22Rv1 (cell line): ENCODE measurements at regions not wholly inside any gene's neighbourhood (a gene's known extent, or its start where the extent isn't known, plus 50 kb on each side); places are given as distances from the start of the nearest gene placed in this dataset.

ENCODE experiments used
- H3K27ac ChIP-seq: fragments of 450-650 bp; 2 replicates; pipeline ENCODE4 v1.5.1; 2017
- ZFX ChIP-seq: fragments of 450-650 bp; IDR thresholded peaks from 2 replicates; pipeline ENCODE4 v1.6.1; 2017; ENCODE audit warnings: antibody characterized with exemption, borderline replicate concordance
- TF ChIP-seq, protein P1 (sequence below): fragments of 450-650 bp; IDR thresholded peaks from 2 replicates; pipeline ENCODE4 v1.5.1; 2017; ENCODE audit warnings: mild to moderate bottlenecking

DNA sequence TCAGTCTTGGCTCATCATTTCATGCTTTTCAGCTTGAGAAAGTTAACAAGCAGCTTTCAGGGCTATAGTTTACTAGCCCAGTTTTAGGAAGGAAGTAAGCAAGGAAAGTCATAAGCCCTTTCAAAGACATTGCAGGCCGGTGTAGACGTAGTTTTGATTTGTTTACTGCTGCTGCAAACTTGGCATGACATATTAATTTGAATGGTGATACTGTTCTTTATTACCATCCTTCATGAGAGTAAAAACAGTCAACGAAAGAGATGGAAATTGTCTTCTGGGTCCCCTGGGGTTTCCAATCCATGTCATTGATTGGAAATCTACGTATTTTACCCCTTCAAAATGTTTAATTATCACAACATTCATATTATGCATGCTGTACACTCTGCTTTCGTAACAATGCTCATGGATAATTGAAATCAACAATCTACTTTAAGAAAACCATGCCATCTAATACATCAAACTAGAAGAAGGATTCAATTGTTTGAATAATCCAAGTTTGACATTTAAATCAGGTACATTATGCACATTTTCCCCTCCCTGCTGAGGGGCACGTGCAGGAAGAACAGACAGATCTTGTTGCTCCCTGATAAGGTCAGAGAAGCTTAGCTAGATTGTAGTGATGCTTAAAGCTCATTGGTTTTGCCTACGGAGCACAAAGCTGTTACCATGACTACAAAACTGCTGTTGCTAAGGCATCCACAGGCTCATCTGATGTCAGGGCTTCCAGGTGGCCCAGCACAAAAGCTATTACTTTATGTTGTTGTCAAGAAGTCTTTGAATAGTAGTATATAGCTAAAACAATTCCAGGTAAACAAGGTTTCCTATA lies 139.9 kb upstream of the PRLR start:
- H3K27ac ChIP-seq, result no peak overlapping the region
- no peak for TF ChIP-seq ZFX
- TF ChIP-seq, protein P1, sequence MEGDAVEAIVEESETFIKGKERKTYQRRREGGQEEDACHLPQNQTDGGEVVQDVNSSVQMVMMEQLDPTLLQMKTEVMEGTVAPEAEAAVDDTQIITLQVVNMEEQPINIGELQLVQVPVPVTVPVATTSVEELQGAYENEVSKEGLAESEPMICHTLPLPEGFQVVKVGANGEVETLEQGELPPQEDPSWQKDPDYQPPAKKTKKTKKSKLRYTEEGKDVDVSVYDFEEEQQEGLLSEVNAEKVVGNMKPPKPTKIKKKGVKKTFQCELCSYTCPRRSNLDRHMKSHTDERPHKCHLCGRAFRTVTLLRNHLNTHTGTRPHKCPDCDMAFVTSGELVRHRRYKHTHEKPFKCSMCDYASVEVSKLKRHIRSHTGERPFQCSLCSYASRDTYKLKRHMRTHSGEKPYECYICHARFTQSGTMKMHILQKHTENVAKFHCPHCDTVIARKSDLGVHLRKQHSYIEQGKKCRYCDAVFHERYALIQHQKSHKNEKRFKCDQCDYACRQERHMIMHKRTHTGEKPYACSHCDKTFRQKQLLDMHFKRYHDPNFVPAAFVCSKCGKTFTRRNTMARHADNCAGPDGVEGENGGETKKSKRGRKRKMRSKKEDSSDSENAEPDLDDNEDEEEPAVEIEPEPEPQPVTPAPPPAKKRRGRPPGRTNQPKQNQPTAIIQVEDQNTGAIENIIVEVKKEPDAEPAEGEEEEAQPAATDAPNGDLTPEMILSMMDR, result no peak

DNA sequence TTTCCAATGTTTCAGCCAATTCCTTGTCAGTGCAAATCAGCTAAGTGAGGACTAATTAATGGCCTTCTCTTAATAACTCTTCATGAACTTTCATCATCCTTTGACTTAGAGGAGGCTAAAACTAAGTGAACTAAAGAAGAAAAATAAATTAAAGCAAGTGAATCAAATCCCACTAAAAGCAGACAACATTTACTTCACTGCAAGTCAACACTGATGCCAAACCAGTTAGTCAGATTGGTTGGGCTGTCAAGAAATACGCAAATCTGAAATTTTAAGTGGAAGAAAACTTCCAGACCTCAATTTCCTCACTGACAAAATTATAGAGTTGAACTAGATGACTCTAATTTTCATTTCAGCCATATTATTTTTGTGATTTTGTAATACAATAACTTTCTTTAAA lies 137.2 kb upstream of the PRLR start:
- TF ChIP-seq ZFX, result no peak
- TF ChIP-seq, protein P1, result no peak

DNA sequence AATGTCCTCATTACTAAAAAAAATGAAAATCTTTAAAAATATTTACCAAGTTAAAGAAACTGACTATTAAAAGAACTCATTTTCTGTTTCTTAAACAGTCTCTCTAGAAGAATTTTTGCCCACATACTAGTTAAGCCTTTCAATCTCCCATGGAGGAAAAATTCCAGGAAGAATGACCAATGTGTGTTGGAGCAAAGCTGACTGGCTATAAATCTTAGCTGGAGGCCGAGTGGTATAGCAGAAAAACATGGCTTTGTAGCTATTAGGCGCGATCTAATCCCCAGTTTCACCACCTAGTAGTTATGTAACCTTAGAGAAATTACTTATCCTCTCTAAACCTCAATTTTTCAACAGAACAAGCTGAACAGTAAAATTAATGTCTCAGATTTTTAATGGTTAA lies 135.5 kb upstream of the PRLR start:
- no peak overlapping the region for H3K27ac ChIP-seq
- no peak for TF ChIP-seq ZFX

More for the DNA sequence above, 137.2 kb upstream of the PRLR start:
- no peak overlapping the region for H3K27ac ChIP-seq

DNA sequence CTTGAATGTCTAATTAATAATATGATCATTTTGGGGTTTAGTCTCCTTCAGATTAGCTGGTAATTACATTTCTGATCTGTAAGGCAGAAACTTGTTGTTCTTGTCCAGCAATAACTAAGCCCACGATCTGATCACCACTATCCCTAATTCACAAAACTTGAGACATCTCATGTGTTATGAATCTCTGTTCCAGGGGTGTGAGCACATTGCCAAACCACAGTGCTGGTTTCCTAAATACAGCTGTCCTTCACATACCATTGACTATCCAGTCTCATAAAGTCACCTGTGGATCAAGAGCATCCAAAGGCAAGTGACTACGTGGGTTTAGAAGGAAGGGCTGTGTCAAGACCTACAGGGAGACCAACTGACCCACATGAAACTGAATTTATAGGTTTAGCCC lies 134.1 kb upstream of the PRLR start:
- peak overlapping the region; percentile 51 for H3K27ac ChIP-seq

DNA sequence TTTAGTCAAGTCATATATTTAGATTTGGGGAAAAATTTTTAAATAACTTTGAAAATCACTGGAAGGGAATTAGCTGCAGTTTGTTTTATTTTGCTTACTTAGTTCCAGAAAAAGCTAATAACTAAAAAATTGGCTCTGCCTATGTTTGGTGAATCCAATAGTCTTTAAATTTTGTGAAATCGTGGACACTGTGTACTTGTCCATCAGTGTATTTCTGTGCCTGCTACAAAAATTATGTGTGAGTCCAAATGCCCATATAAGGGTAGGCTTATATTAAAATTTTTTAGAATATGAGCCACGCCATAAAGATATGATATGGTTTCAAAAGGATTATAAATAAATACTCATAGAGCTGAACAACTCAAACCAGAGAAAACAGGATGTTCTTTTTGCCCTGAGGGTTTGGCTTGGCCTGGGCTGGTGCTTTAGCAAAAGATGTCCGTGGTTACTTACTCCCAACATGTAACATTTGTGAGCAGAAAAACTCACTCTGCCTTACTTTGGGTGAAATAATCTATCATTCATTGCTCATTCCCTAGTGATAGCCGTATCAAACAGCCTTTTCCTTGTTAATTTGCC lies 133.2 kb upstream of the PRLR start:
- peak overlapping the region; percentile 51 for H3K27ac ChIP-seq
- TF ChIP-seq, protein P1, result no peak
- no peak for TF ChIP-seq ZFX

More for the DNA sequence above, 134.1 kb upstream of the PRLR start:
- TF ChIP-seq, protein P1, result no peak
- no peak for TF ChIP-seq ZFX

DNA sequence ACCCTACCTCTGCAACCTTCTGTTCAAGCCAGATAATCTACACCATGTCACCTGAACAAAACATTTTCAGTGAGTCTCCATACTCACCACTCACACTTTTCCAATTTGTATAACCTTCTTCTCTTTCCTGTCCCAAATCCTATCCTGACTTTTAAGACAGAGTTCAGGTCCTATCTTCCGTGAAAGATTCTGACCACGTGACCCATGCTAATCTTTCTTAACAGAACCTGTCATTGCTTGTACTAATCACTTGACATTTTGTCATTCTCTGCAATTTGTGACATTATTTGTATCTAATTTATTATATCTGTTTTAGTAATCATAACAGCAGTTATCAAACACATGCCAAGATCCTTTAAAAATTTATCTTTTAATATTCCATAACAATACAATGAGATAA lies 132.5 kb upstream of the PRLR start:
- TF ChIP-seq ZFX, result no peak
- TF ChIP-seq, protein P1, result no peak

DNA sequence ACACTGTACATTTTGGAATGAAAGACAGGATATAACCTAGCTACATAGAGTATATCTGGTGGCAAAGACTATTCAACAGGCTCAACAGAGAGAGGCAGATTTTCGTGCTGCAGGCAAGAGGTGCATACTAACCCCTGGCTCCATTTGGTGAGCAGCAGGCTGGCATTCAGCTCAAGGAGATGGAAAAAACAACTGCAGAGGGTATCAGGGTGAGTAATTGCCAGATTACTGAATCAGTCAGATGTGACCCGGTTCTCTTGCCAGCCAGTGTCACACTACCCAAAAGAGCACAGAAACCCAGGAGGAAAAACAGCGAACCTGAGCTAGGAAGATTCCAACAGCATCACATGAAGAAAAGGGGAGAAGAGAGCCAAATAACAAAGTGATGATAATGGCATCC lies 130.4 kb upstream of the PRLR start:
- H3K27ac ChIP-seq, result no peak overlapping the region
- TF ChIP-seq, protein P1, result no peak
- TF ChIP-seq ZFX, result no peak

More for the DNA sequence above, 132.5 kb upstream of the PRLR start:
- peak overlapping the region; percentile 51 for H3K27ac ChIP-seq
